K562 (cell line): ENCODE measurements at regions not wholly inside any gene's neighbourhood (a gene's known extent, or its start where the extent isn't known, plus 50 kb on each side); places are given as distances from the start of the nearest gene placed in this dataset.

Experiments used
- ATAC-seq: fragments of 200-7000 bp; cut with Tn5 transposase; 3 replicates; pipeline ENCODE4 v1.9.1; 2020; ENCODE audit warnings: moderate library complexity
- BruUV-seq: library from RNA; stranded (reverse); fragments of 400-500 nt; replicated peaks from 2 replicates; lab custom pipeline; 2021; lab: Mats Ljungman, UMichigan
- CTCF ChIA-PET: fragments of 300-600 bp; formaldehyde crosslinking; extraction: SDS; loops from one replicate; lab custom pipeline; 2021; ENCODE audit warnings: low intra/inter-chr PET ratio; lab: Yijun Ruan, JAX
- POLR2A ChIA-PET: fragments of 300-600, 350-650 bp; sonication (Branson Sonifier 250); formaldehyde crosslinking; extraction: SDS; loops from one replicate; lab custom pipeline; 2021; ENCODE audit warnings: antibody characterized with exemption, inconsistent platforms; lab: Yijun Ruan, JAX
- DNase-seq, 4 experiments: peaks; one replicate each; pipeline versions ENCODE4 v3.0.0 to v3.0.0-alpha.2; 2011 to 2018; ENCODE audit warnings: low spot score in 3 of 4, mixed read lengths in 3 of 4; ENCODE audit errors: extremely low read depth in 1 of 4
- FAIRE-seq: peaks from 2 replicates; lab custom pipeline; 2011; peaks lifted over from hg19 to GRCh38; lab: Jason Lieb, UNC
- H2AFZ ChIP-seq: 2 replicates; pipeline ENCODE4 v1.6.0; 2011; ENCODE audit warnings: low read depth, low read length, control low read depth, inconsistent platforms
- H3K27ac ChIP-seq: fragments of 200-600 bp; 3 replicates; pipeline ENCODE4 v1.8.0; 2011; ENCODE audit warnings: low read depth, mild to moderate bottlenecking, control low read depth, inconsistent platforms, low read length, moderate library complexity, mixed read lengths; ENCODE audit errors: extremely low read depth
- H3K27me3 ChIP-seq, 2 experiments: fragments of 300-600 bp in 1 of 2; 2 replicates in 1 of 2; 3 replicates in 1 of 2; pipeline versions ENCODE4 v1.6.0 to v1.8.0; 2011; ENCODE audit warnings: inconsistent platforms in 2 of 2, low read length in 2 of 2, mild to moderate bottlenecking in 1 of 2, mixed read lengths in 1 of 2, moderate library complexity in 1 of 2; ENCODE audit not compliant: control insufficient read depth in 2 of 2, insufficient read depth in 2 of 2
- H3K36me3 ChIP-seq: fragments of 300-600 bp; 3 replicates; pipeline ENCODE4 v1.8.0; 2011; ENCODE audit warnings: mild to moderate bottlenecking, low read length, inconsistent platforms; ENCODE audit not compliant: control insufficient read depth, insufficient read depth
- H3K4me1 ChIP-seq, 2 experiments: fragments of 200-600 bp in 1 of 2; replicated peaks in 1 of 2; 2 replicates in 1 of 2; 3 replicates in 1 of 2; pipeline versions ENCODE4 v1.5.1 to v1.8.0; 2011; ENCODE audit warnings: inconsistent platforms in 2 of 2, low read length in 2 of 2, mild to moderate bottlenecking in 1 of 2, mixed read lengths in 1 of 2, moderate library complexity in 1 of 2; ENCODE audit not compliant: control insufficient read depth in 2 of 2, insufficient read depth in 2 of 2
- H3K4me2 ChIP-seq: 2 replicates; pipeline ENCODE4 v1.6.1; 2011; ENCODE audit warnings: low read length, control low read depth, inconsistent platforms, mixed read lengths; ENCODE audit not compliant: insufficient read depth
- H3K4me3 ChIP-seq: fragments of 200-600 bp; sonication (generic), shearing (Covaris generic); 2 replicates; pipeline ENCODE4 v1.5.1; 2016; ENCODE audit warnings: control low read depth, inconsistent platforms
- H3K79me2 ChIP-seq: fragments of 200-600 bp; 3 replicates; pipeline ENCODE4 v1.8.0; 2011; ENCODE audit warnings: low read length, inconsistent platforms; ENCODE audit not compliant: control insufficient read depth, insufficient read depth
- H3K9ac ChIP-seq, 2 experiments: 2 replicates each; pipeline versions ENCODE4 v1.6.0 to v1.6.1; 2011; ENCODE audit warnings: low read depth in 2 of 2, low read length in 2 of 2, control low read depth in 1 of 2, inconsistent platforms in 1 of 2, mild to moderate bottlenecking in 1 of 2, mixed read lengths in 1 of 2; ENCODE audit not compliant: insufficient read depth in 1 of 2
- H3K9me1 ChIP-seq: one replicate; pipeline ENCODE4 v1.6.0; 2011; ENCODE audit warnings: inconsistent platforms, mild to moderate bottlenecking, low read length, moderate library complexity; ENCODE audit not compliant: control insufficient read depth, insufficient read depth
- H3K9me3 ChIP-seq: replicated peaks from 2 replicates; pipeline ENCODE4 v1.5.1; 2011; ENCODE audit warnings: low read depth, low read length, inconsistent platforms; ENCODE audit not compliant: control insufficient read depth, insufficient read depth
- H4K20me1 ChIP-seq: replicated peaks from 2 replicates; pipeline ENCODE4 v1.6.1; 2011; ENCODE audit warnings: low read length, inconsistent platforms, mixed read lengths; ENCODE audit not compliant: control insufficient read depth, insufficient read depth
- BRD4 ChIP-seq: fragments of 200-600 bp; sonication (generic); IDR thresholded peaks from 2 replicates; pipeline ENCODE4 v1.6.1; 2017; ENCODE audit warnings: inconsistent platforms
- BRF1 ChIP-seq: IDR thresholded peaks from 3 replicates; pipeline ENCODE4 v1.6.1; 2011; ENCODE audit warnings: borderline replicate concordance, mild to moderate bottlenecking; ENCODE audit not compliant: insufficient read length; ENCODE audit errors: extremely low read depth
- CBX5 ChIP-seq: IDR thresholded peaks from 2 replicates; pipeline ENCODE4 v1.6.1; 2014; ENCODE audit warnings: low read depth, borderline replicate concordance
- CHD2 ChIP-seq: IDR thresholded peaks from 2 replicates; pipeline ENCODE4 v1.6.1; 2011; ENCODE audit warnings: low read depth, low read length
- GTF3C2 ChIP-seq: IDR thresholded peaks from 3 replicates; pipeline ENCODE4 v1.6.1; 2011; ENCODE audit warnings: borderline replicate concordance, mild to moderate bottlenecking, moderate library complexity; ENCODE audit not compliant: insufficient read length; ENCODE audit errors: extremely low read depth
- HDAC8 ChIP-seq: fragments of 450-650 bp; IDR thresholded peaks from 2 replicates; pipeline ENCODE4 v1.6.1; 2016; ENCODE audit warnings: mild to moderate bottlenecking, missing genetic modification characterization, moderate library complexity, missing compliant biosample characterization
- MCM2 ChIP-seq: fragments of 450-650 bp; IDR thresholded peaks from 2 replicates; pipeline ENCODE4 v1.6.1; 2017; ENCODE audit warnings: low read depth, mild to moderate bottlenecking
- NCOA2 ChIP-seq, 2 experiments: fragments of 450-650 bp; IDR thresholded peaks; 2 replicates each; pipeline ENCODE4 v1.6.1; 2018; ENCODE audit warnings: mild to moderate bottlenecking in 2 of 2, moderate library complexity in 1 of 2; ENCODE audit not compliant: partially characterized antibody in 2 of 2
- RNF2 ChIP-seq: sonication (generic); IDR thresholded peaks from 2 replicates; pipeline ENCODE4 v1.6.1; 2016
- SMARCA4 ChIP-seq: fragments of 450-650 bp; IDR thresholded peaks from 2 replicates; pipeline ENCODE4 v1.6.1; 2016
- TAL1 ChIP-seq: fragments of 450-650 bp; IDR thresholded peaks from 2 replicates; pipeline ENCODE4 v1.6.1; 2016; ENCODE audit warnings: mild to moderate bottlenecking
- ZBTB7A ChIP-seq: IDR thresholded peaks from 2 replicates; pipeline ENCODE4 v1.6.1; 2011; ENCODE audit warnings: low read depth, mild to moderate bottlenecking, low read length, moderate library complexity, borderline replicate concordance; ENCODE audit not compliant: control insufficient read depth
- WGBS: fragments of 100-300 bp; shearing (Covaris generic); methylation state at CpG from one replicate; pipeline ENCODE4 v1.1.6; 2016; ENCODE audit warnings: low coverage, mixed read lengths; ENCODE audit not compliant: insufficient coverage; ENCODE audit errors: missing lambda C conversion rate; 5-methylcytosine and 5-hydroxymethylcytosine counted together
- in situ Hi-C: fragments of 300-500 bp; cut with MboI; formaldehyde crosslinking; loops from 4 replicates; pipeline ENCODE4 v1.15.0; 2018; ENCODE audit warnings: inconsistent platforms, mixed read lengths
- intact Hi-C: fragments of 100-400 bp; cut with micrococcal nuclease; formaldehyde crosslinking; loops from 2 replicates; pipeline ENCODE4 v1.14.2; 2022

GRCh38 chr5:164688437-164688836, 1183.0 kb downstream of the MAT2B start:
- FAIRE-seq (no peak), ATAC-seq (no peak), DNase-seq (no peak)
- H3K36me3 ChIP-seq, result no peaks in the 10 kb centered on the region
- no peaks in the 10 kb centered on the region for H4K20me1 ChIP-seq
- H2AFZ ChIP-seq, result no peak overlapping the region
- no peak overlapping the region for H3K4me3 ChIP-seq
- H3K4me1 ChIP-seq, result no peaks in the 10 kb centered on the region
- H3K27ac ChIP-seq, result no peak overlapping the region
- in situ Hi-C loops (no loop called here), intact Hi-C loops (no loop called here)
- no peaks in the 10 kb centered on the region for H3K79me2 ChIP-seq
- BruUV-seq, result no TSS peak
- WGBS, result 3% methylated on average over 2 of the region's 2 CpGs
- H3K27me3 ChIP-seq, result no peaks in the 10 kb centered on the region
- H3K9ac ChIP-seq, result no peak overlapping the region
- no peaks in the 10 kb centered on the region for H3K9me1 ChIP-seq
- POLR2A ChIA-PET, result no interaction called here
- TF ChIP-seq BRD4, result no peak
- no peak overlapping the region for H3K4me2 ChIP-seq
- H3K9me3 ChIP-seq, result no peaks in the 10 kb centered on the region
- CTCF ChIA-PET, result no interaction called here

GRCh38 chr5:164708831-164709230, 1203.4 kb downstream of the MAT2B start:
- no peaks in the 10 kb centered on the region for H3K36me3 ChIP-seq
- no peaks in the 10 kb centered on the region for H4K20me1 ChIP-seq
- no peak overlapping the region for H2AFZ ChIP-seq
- BruUV-seq, result no TSS peak
- H3K79me2 ChIP-seq, result no peaks in the 10 kb centered on the region
- no peak overlapping the region for H3K9ac ChIP-seq
- intact Hi-C loops, result no loop called here
- in situ Hi-C loops, result no loop called here
- H3K4me1 ChIP-seq, result no peaks in the 10 kb centered on the region
- ATAC-seq (no peak), FAIRE-seq (no peak), DNase-seq (no peak)
- TF ChIP-seq GTF3C2, result no peak
- TF ChIP-seq MCM2, result no peak
- TF ChIP-seq NCOA2 (IDR thresholded peaks at IDR 0.05; ENCODE audit: partially characterized antibody in 2 of 2), result no peak
- TF ChIP-seq CHD2, result no peak
- TF ChIP-seq TAL1, result no peak
- no peak for TF ChIP-seq CBX5
- TF ChIP-seq ZBTB7A, result no peak
- no peak for TF ChIP-seq RNF2
- no peak for TF ChIP-seq BRF1
- no peak for TF ChIP-seq HDAC8
- TF ChIP-seq SMARCA4, result no peak
- no peak overlapping the region for H3K4me2 ChIP-seq
- H3K9me1 ChIP-seq, result no peaks in the 10 kb centered on the region
- POLR2A ChIA-PET, result no interaction called here
- CTCF ChIA-PET, result no interaction called here
- no peak overlapping the region for H3K4me3 ChIP-seq
- 0% methylated on average over 7 of the region's 7 CpGs for WGBS
- no peak overlapping the region for H3K27ac ChIP-seq
- H3K27me3 ChIP-seq, result no peaks in the 10 kb centered on the region
- no peaks in the 10 kb centered on the region for H3K9me3 ChIP-seq
